Neural progenitor cell (in vitro differentiated cells): ENCODE measurements at regions not wholly inside any gene's neighbourhood (a gene's known extent, or its start where the extent isn't known, plus 50 kb on each side); places are given as distances from the start of the nearest gene placed in this dataset.

ENCODE experiments used
- DNase-seq: peaks from one replicate; pipeline ENCODE4 v3.0.0-alpha.2; 2016; ENCODE audit warnings: low spot score
- H2AFZ ChIP-seq: fragments of 200-600 bp; sonication (generic); replicated peaks from 2 replicates; pipeline ENCODE4 v1.6.1; 2016; ENCODE audit warnings: antibody characterized with exemption
- H3F3A ChIP-seq: fragments of 200-600 bp; sonication (generic); 2 replicates; pipeline ENCODE4 v1.6.1; 2016; ENCODE audit warnings: antibody characterized with exemption, low read depth
- H3K27ac ChIP-seq: fragments of 200-600 bp; sonication (generic); 2 replicates; pipeline ENCODE4 v1.5.1; 2016; ENCODE audit warnings: mild to moderate bottlenecking
- H3K27me3 ChIP-seq: fragments of 200-600 bp; sonication (generic); 2 replicates; pipeline ENCODE4 v1.6.1; 2016; ENCODE audit warnings: mild to moderate bottlenecking, moderate library complexity
- H3K36me3 ChIP-seq: fragments of 200-600 bp; sonication (generic); 2 replicates; pipeline ENCODE4 v1.5.1; 2016
- H3K4me1 ChIP-seq: fragments of 200-600 bp; sonication (generic); 2 replicates; pipeline ENCODE4 v1.6.1; 2016; ENCODE audit warnings: mixed run types
- H3K4me2 ChIP-seq: fragments of 200-600 bp; sonication (generic); 2 replicates; pipeline ENCODE4 v1.6.1; 2016
- H3K4me3 ChIP-seq: fragments of 200-600 bp; sonication (generic); 2 replicates; pipeline ENCODE4 v1.5.1; 2016
- H3K79me2 ChIP-seq: fragments of 200-600 bp; sonication (generic); 2 replicates; pipeline ENCODE4 v1.6.1; 2016; ENCODE audit warnings: low read depth
- H3K9ac ChIP-seq: fragments of 200-600 bp; sonication (generic); 2 replicates; pipeline ENCODE4 v1.6.1; 2016
- H3K9me3 ChIP-seq: fragments of 200-600 bp; sonication (generic); 2 replicates; pipeline ENCODE4 v1.5.1; 2016; ENCODE audit warnings: low read depth
- H4K20me1 ChIP-seq: fragments of 200-600 bp; sonication (generic); 2 replicates; pipeline ENCODE4 v1.6.1; 2016; ENCODE audit warnings: low read depth
- H3K27ac Mint-ChIP-seq: 3 replicates; pipeline ENCODE4 v1.8.0; 2021; ENCODE audit warnings: mixed read lengths
- H3K27me3 Mint-ChIP-seq: 2 replicates; pipeline ENCODE4 v1.8.0; 2022; ENCODE audit warnings: low read depth, mild to moderate bottlenecking, inconsistent platforms, moderate library complexity, mixed read lengths; ENCODE audit not compliant: insufficient read depth
- H3K36me3 Mint-ChIP-seq: 3 replicates; pipeline ENCODE4 v1.8.0; 2021; ENCODE audit warnings: mixed read lengths
- H3K4me1 Mint-ChIP-seq: 3 replicates; pipeline ENCODE4 v1.8.0; 2021; ENCODE audit warnings: mixed read lengths
- H3K4me3 Mint-ChIP-seq: 3 replicates; pipeline ENCODE4 v1.8.0; 2021; ENCODE audit warnings: mild to moderate bottlenecking, moderate library complexity, mixed read lengths
- H3K9me3 Mint-ChIP-seq: 3 replicates; pipeline ENCODE4 v1.8.0; 2020; ENCODE audit warnings: mixed read lengths
- EZH2 ChIP-seq: fragments of 200-600 bp; sonication (generic); IDR thresholded peaks from 2 replicates; pipeline ENCODE4 v1.6.1; 2017; ENCODE audit warnings: antibody characterized with exemption, mild to moderate bottlenecking, moderate library complexity
- EZH2phosphoT487 ChIP-seq: fragments of 200-600 bp; sonication (generic); IDR thresholded peaks from 2 replicates; pipeline ENCODE4 v1.6.1; 2017; ENCODE audit warnings: antibody characterized with exemption
- TF ChIP-seq, protein P1 (sequence below): fragments of 200-600 bp; sonication (generic); IDR thresholded peaks from 2 replicates; pipeline ENCODE4 v1.5.1; 2017; ENCODE audit warnings: antibody characterized with exemption, mild to moderate bottlenecking

DNA sequence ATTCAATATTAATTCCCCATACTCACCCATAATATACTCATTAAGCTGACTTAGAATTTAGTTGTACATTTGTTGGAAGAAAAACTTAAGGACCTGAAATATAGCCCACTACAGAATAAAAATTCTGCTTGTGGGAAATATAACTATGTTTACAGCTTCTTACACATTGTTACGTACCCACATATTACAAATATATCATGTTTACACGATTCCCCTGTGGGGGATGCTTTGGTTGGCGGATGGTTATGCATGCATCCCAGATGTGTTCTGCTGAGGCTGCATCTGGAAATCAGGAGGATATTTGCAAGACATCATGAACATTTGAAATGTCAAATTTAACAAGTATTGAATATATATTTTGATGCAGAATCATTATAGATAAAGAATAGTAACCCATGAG, 79.5 kb upstream of the KL start:
- Mint-ChIP-seq H3K27me3 (peaks cover 4% of the 10 kb centered on the region), H3K4me3 (no peak overlapping the region)

DNA sequence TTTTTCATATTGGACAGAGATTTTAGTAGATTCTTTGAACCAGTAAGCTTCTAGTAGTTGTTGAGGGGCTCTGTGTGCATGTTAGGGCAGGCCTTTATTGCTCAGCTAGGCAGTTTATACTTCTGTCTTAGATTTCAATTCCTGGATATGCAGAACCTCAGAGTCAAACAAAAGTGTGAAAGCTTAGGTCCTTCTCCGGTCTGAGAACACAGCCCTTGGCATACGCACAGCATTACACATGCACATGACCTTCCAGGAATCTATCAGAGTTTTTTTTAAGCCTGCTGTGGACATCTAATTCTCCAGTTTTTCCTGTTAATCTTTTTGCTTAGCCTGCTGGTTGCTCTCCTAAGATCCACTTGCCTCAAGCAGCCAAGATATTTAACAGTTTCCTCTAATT, 77.9 kb upstream of the KL start:
- H3K4me3 Mint-ChIP-seq = no peak overlapping the region
- H3K9me3 ChIP-seq = no peaks in the 10 kb centered on the region

More for the DNA sequence above, 79.5 kb upstream of the KL start:
- Histone ChIP-seq H3K9me3 (no peaks in the 10 kb centered on the region), H3K9ac (no peak overlapping the region), H4K20me1 (no peaks in the 10 kb centered on the region), H3K79me2 (no peaks in the 10 kb centered on the region), H3K4me3 (no peak overlapping the region), H3F3A (no peaks in the 10 kb centered on the region), H3K27ac (no peak overlapping the region), H3K4me2 (no peak overlapping the region), H3K4me1 (no peaks in the 10 kb centered on the region), H2AFZ (no peak overlapping the region), H3K27me3 (no peaks in the 10 kb centered on the region), H3K36me3 (no peaks in the 10 kb centered on the region)
- Mint-ChIP-seq H3K36me3 (peaks cover 3% of the 10 kb centered on the region), H3K27ac (no peak overlapping the region), H3K4me1 (peaks cover 4% of the 10 kb centered on the region), H3K9me3 (peaks cover 20% of the 10 kb centered on the region)
- TF ChIP-seq, protein P1, sequence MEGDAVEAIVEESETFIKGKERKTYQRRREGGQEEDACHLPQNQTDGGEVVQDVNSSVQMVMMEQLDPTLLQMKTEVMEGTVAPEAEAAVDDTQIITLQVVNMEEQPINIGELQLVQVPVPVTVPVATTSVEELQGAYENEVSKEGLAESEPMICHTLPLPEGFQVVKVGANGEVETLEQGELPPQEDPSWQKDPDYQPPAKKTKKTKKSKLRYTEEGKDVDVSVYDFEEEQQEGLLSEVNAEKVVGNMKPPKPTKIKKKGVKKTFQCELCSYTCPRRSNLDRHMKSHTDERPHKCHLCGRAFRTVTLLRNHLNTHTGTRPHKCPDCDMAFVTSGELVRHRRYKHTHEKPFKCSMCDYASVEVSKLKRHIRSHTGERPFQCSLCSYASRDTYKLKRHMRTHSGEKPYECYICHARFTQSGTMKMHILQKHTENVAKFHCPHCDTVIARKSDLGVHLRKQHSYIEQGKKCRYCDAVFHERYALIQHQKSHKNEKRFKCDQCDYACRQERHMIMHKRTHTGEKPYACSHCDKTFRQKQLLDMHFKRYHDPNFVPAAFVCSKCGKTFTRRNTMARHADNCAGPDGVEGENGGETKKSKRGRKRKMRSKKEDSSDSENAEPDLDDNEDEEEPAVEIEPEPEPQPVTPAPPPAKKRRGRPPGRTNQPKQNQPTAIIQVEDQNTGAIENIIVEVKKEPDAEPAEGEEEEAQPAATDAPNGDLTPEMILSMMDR = no peak
- TF ChIP-seq EZH2 (no peak), EZH2phosphoT487 (no peak)
- no peak for DNase-seq

DNA sequence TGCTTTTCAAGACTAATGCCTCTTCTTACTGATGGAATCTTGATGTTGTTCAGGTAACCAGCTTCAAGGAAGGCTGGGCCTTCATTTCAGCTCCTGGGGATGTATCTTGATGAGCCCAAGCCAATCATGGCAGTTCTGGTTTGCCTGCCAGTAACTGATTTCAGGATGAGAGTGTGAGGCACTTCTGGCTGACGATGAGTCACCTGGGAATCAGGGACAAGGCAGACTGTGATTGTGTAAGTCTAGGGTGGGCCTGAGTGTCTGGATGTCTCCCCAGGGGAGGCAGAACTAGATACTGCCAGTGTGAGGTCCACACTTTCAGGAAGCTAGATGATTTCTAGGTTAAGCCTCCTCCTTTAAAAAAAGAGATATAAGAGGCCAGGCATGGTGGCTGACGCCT, 77.3 kb upstream of the KL start:
- DNase-seq = no peak
- Mint-ChIP-seq H3K27ac (no peak overlapping the region), H3K27me3 (peaks cover 4% of the 10 kb centered on the region), H3K4me1 (peaks cover 4% of the 10 kb centered on the region), H3K4me3 (no peak overlapping the region), H3K36me3 (no peaks in the 10 kb centered on the region), H3K9me3 (peaks cover 20% of the 10 kb centered on the region)
- TF ChIP-seq, protein P1 = no peak
- TF ChIP-seq EZH2 = no peak
- no peak for TF ChIP-seq EZH2phosphoT487
- Histone ChIP-seq H3K9ac (no peak overlapping the region), H3K27ac (no peak overlapping the region), H3K27me3 (no peaks in the 10 kb centered on the region), H3K4me3 (no peak overlapping the region), H2AFZ (no peak overlapping the region), H3K4me1 (no peaks in the 10 kb centered on the region), H4K20me1 (no peaks in the 10 kb centered on the region), H3F3A (no peaks in the 10 kb centered on the region), H3K79me2 (no peaks in the 10 kb centered on the region), H3K4me2 (no peak overlapping the region), H3K9me3 (no peaks in the 10 kb centered on the region), H3K36me3 (no peaks in the 10 kb centered on the region)

More for the DNA sequence above, 77.9 kb upstream of the KL start:
- no peak for DNase-seq
- Histone ChIP-seq H3K27ac (no peak overlapping the region), H3K27me3 (no peaks in the 10 kb centered on the region), H3K4me3 (no peak overlapping the region), H3K79me2 (no peaks in the 10 kb centered on the region), H3K4me2 (no peak overlapping the region), H3K4me1 (no peaks in the 10 kb centered on the region), H3F3A (no peaks in the 10 kb centered on the region), H2AFZ (no peak overlapping the region), H4K20me1 (no peaks in the 10 kb centered on the region), H3K9ac (no peak overlapping the region), H3K36me3 (no peaks in the 10 kb centered on the region)
- H3K9me3 Mint-ChIP-seq = peaks cover 20% of the 10 kb centered on the region
- TF ChIP-seq EZH2 (no peak), EZH2phosphoT487 (no peak)
- TF ChIP-seq, protein P1 = no peak
- H3K27ac Mint-ChIP-seq = no peak overlapping the region
- peaks cover 4% of the 10 kb centered on the region for H3K27me3 Mint-ChIP-seq
- no peaks in the 10 kb centered on the region for H3K36me3 Mint-ChIP-seq
- H3K4me1 Mint-ChIP-seq = peaks cover 4% of the 10 kb centered on the region
